ENCODE measurements at regions not wholly inside any gene's neighbourhood (a gene's known extent, or its start where the extent isn't known, plus 50 kb on each side); places are given as distances from the start of the nearest gene placed in this dataset.

GRCh38 chr4:58761563-58761962, 1651.4 kb upstream of the IGFBP7 start:
- no peaks in the 10 kb centered on the region for H3K27me3 ChIP-seq (ENCODE audit: control insufficient read depth in 1 of 2, insufficient read depth in 2 of 2, low read length in 2 of 2)
- POLR2A ChIA-PET: no interaction called here
- Mint-ChIP-seq H3K4me3 (no peak overlapping the region), H3K27me3 (no peaks in the 10 kb centered on the region), H3K27ac (no peak overlapping the region), H3K36me3 (ENCODE audit: low read depth) (no peaks in the 10 kb centered on the region), H3K9me3 (peaks cover 2% of the 10 kb centered on the region), H3K4me1 (ENCODE audit: low read depth) (no peaks in the 10 kb centered on the region)
- no peaks in the 10 kb centered on the region for H3K4me1 ChIP-seq (ENCODE audit: insufficient read depth, low read length)
- ATAC-seq (ENCODE audit: poor library complexity) (no peak), DNase-seq (no peak)
- no peak overlapping the region for H3K27ac ChIP-seq (ENCODE audit: low read depth in 1 of 2, low read length in 2 of 2)
- no peak overlapping the region for H3K4me3 ChIP-seq (ENCODE audit: low read length)
- H3K9me3 ChIP-seq (ENCODE audit: control insufficient read depth in 1 of 2, insufficient read depth in 1 of 2, low read length in 2 of 2): peaks cover 0 to 2% of the 10 kb centered on the region in 2 experiments
- TF ChIP-seq, protein P1, sequence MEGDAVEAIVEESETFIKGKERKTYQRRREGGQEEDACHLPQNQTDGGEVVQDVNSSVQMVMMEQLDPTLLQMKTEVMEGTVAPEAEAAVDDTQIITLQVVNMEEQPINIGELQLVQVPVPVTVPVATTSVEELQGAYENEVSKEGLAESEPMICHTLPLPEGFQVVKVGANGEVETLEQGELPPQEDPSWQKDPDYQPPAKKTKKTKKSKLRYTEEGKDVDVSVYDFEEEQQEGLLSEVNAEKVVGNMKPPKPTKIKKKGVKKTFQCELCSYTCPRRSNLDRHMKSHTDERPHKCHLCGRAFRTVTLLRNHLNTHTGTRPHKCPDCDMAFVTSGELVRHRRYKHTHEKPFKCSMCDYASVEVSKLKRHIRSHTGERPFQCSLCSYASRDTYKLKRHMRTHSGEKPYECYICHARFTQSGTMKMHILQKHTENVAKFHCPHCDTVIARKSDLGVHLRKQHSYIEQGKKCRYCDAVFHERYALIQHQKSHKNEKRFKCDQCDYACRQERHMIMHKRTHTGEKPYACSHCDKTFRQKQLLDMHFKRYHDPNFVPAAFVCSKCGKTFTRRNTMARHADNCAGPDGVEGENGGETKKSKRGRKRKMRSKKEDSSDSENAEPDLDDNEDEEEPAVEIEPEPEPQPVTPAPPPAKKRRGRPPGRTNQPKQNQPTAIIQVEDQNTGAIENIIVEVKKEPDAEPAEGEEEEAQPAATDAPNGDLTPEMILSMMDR (IDR thresholded peaks at IDR 0.05): no peak
- CTCF ChIA-PET: no interaction called here
- no peaks in the 10 kb centered on the region for H3K36me3 ChIP-seq (ENCODE audit: insufficient read depth, low read length)
- intact Hi-C loops (cut with DNase I, micrococcal nuclease): no loop called here

DNA sequence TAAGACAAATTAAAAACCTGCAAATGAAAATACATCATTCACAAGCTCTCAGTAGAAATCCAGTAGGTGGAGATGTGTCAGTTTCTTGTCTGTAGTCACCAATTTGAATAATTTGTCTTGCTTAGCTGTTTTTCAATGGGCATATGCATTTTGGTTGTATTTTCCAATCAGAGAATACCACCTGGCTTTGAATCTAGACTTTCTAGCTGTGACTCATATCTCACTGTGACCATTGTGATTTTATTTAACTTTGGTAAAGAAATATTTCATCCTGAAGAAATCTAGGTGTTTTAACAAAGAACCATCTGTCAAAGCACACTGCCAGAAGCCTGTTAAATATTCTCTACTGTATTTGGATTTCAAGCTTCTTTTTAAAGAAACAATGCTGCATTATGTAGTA, 1650.6 kb upstream of the IGFBP7 start:
- H3K36me3 ChIP-seq (ENCODE audit: insufficient read depth, low read length): no peaks in the 10 kb centered on the region
- no peak overlapping the region for H3K27ac Mint-ChIP-seq
- DNase-seq (no peak), ATAC-seq (ENCODE audit: poor library complexity) (no peak)
- H3K27me3 ChIP-seq (ENCODE audit: control insufficient read depth in 1 of 2, insufficient read depth in 2 of 2, low read length in 2 of 2): no peaks in the 10 kb centered on the region
- TF ChIP-seq, protein P1 (IDR thresholded peaks at IDR 0.05): no peak
- intact Hi-C loops (cut with DNase I, micrococcal nuclease): no loop called here
- no peaks in the 10 kb centered on the region for H3K36me3 Mint-ChIP-seq (ENCODE audit: low read depth)
- H3K4me3 Mint-ChIP-seq: no peak overlapping the region
- H3K9me3 ChIP-seq (ENCODE audit: control insufficient read depth in 1 of 2, insufficient read depth in 1 of 2, low read length in 2 of 2): peaks cover 0 to 2% of the 10 kb centered on the region in 2 experiments
- H3K4me1 Mint-ChIP-seq (ENCODE audit: low read depth): no peaks in the 10 kb centered on the region
- no peak overlapping the region for H3K4me3 ChIP-seq (ENCODE audit: low read length)
- H3K27me3 Mint-ChIP-seq: no peaks in the 10 kb centered on the region
- H3K9me3 Mint-ChIP-seq: peaks cover 2% of the 10 kb centered on the region
- POLR2A ChIA-PET: no interaction called here
- CTCF ChIA-PET: no interaction called here
- H3K27ac ChIP-seq (ENCODE audit: low read depth in 1 of 2, low read length in 2 of 2): no peak overlapping the region
- no peaks in the 10 kb centered on the region for H3K4me1 ChIP-seq (ENCODE audit: insufficient read depth, low read length)

GRCh38 chr4:58760100-58760499, 1649.9 kb upstream of the IGFBP7 start:
- Mint-ChIP-seq H3K4me3 (no peak overlapping the region), H3K9me3 (peaks cover 2% of the 10 kb centered on the region), H3K36me3 (ENCODE audit: low read depth) (no peaks in the 10 kb centered on the region), H3K4me1 (ENCODE audit: low read depth) (no peaks in the 10 kb centered on the region), H3K27me3 (no peaks in the 10 kb centered on the region), H3K27ac (no peak overlapping the region)
- ChIA-PET POLR2A (no interaction called here), CTCF (no interaction called here)
- TF ChIP-seq, protein P1 (IDR thresholded peaks at IDR 0.05): no peak
- Histone ChIP-seq H3K27ac (ENCODE audit: low read depth in 1 of 2, low read length in 2 of 2) (no peak overlapping the region), H3K4me3 (ENCODE audit: low read length) (no peak overlapping the region), H3K9me3 (ENCODE audit: control insufficient read depth in 1 of 2, insufficient read depth in 1 of 2, low read length in 2 of 2) (peaks cover 0 to 2% of the 10 kb centered on the region in 2 experiments), H3K4me1 (ENCODE audit: insufficient read depth, low read length) (no peaks in the 10 kb centered on the region), H3K27me3 (ENCODE audit: control insufficient read depth in 1 of 2, insufficient read depth in 2 of 2, low read length in 2 of 2) (no peaks in the 10 kb centered on the region), H3K36me3 (ENCODE audit: insufficient read depth, low read length) (no peaks in the 10 kb centered on the region)
- DNase-seq (no peak), ATAC-seq (ENCODE audit: poor library complexity) (no peak)
- intact Hi-C loops (cut with DNase I, micrococcal nuclease): no loop called here

All from CD4-positive, alpha-beta T cell (primary cell).